Stimulated activated CD4-positive, alpha-beta T cell treated with anti-CD3 and anti-CD28 coated beads, Interleukin-4, amount 100 ng/mL, for 4 hours (primary cell): ENCODE measurements at regions not wholly inside any gene's neighbourhood (a gene's known extent, or its start where the extent isn't known, plus 50 kb on each side); places are given as distances from the start of the nearest gene placed in this dataset.

Experiments used
- DNase-seq, 2 experiments: peaks; one replicate each; pipeline ENCODE4 v3.0.0-alpha.2; 2020

DNA sequence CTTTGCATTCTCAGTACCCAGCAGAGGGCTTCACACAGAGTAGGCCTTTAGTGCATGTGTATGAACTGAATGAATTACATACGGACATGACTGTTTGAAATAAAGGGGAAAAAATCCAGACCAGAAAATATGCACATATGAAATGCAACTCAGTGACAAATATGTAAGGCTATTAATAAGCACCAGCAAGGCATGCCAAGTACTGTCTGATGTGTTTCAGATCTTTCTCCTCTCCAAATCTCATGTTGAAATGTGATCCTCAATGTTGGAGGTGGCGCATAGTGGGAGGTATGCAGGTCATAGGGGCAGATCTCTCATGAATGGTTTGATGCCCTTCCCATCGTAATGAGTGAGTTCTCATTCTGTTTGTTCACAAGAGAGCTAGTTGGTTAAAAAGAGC is 87.3 kb upstream of the TOMM7 start:
- no peak for DNase-seq

DNA sequence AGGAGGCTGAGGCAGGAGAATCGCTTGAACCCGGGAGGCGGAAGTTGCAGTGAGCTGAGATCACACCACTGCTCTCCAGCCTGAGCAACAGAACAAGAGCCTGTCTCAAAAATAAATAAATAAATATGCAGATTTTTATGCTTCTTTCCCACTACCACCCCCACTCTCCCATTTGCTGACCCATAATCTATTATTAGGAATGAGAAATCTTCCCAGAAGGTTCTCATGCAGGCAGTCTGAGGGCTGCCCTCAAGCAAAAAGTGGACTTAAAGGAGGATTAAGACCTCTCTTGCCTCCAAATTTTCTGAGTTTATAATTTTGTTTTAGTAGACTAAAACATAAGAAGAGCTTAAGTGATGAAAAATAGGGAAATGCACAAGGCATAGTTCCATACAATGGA is 85.2 kb upstream of the TOMM7 start:
- DNase-seq: no peak

DNA sequence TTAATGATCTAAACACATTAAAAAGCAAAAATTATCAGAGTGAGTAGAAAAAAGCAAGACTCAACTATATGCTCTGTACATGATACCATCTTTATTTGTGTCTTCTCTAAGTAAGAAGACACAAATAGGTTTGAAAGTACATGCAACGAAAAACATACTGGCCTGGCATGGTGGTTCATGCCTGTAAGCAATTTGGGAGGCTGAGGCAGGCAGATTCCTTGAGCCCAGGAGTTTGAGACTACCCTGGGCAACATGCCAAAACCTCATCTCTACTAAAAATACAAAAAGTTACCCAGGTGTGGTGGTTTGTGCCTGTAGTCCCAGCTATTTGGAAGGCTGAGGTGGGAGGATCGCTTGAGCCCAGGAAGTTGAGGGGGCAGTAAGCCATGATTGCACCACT is 78.1 kb upstream of the TOMM7 start:
- no peak for DNase-seq

- no peak for DNase-seq
These were observed 77.5 kb upstream of the TOMM7 start for GRCh38 chr7:22900101-22900500.

GRCh38 chr7:22896917-22897316 is 74.3 kb upstream of the TOMM7 start:
- DNase-seq: no peak

GRCh38 chr7:22895828-22896165 is 73.1 kb upstream of the TOMM7 start:
- no peak for DNase-seq

DNA sequence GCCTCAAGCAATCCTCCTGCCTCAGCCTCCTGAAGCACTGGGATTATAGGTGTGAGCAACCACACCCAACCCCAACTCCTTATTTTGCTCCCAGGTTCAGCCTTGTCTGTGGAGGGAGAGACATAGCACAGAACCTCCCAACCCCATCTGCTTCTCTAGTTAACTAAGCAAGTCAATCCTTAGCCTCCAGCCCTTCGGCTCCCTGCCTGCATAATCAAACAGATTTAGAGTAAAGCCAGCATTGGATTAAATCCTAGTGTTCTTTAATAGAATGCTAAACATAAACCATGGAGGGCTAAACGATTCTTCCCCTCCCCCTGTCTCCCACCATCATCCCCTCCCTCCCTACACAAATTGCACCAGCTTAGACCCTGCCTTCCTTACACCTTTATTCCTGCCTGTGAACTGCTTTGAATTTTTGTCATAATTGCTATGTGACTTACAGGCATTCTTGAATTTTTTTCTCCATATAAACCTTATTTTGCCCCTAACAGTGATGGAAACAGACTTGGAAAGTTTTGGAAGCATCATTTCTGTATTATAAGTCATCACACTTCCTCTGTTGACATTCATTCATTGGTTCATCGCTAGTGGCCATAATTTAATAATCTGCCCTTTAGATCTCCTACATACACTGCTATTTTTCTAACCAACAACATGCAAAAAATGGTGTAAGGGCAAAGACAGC is 72.6 kb upstream of the TOMM7 start:
- no peak for DNase-seq

GRCh38 chr7:22894546-22894945 is 71.9 kb upstream of the TOMM7 start:
- no peak for DNase-seq

- no peak for DNase-seq
These were observed 68.1 kb upstream of the TOMM7 start for GRCh38 chr7:22890773-22891172.

DNA sequence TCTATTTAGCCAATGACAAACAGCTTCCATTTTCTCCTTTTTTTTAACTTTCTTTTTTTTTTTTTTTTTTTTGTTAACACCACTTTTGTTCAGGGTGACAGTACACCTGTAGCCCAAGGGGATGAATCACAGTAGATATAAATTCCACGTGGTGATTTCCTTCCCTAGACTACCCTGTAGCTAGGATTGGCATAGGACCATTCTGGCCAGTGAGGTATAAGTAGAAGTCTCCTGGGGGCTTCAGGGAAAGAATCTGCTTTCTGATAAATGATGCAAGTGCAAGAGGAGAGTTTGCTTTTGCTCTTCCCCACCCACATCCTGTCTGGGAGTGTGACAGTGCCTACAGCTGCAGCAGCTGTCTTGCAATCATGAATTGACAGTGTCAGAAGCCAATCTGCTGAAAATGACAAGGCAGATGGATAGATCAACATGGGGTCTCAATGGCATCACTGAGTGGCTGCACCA is 63.2 kb upstream of the TOMM7 start:
- DNase-seq: peak; percentile 42 to 74

DNA sequence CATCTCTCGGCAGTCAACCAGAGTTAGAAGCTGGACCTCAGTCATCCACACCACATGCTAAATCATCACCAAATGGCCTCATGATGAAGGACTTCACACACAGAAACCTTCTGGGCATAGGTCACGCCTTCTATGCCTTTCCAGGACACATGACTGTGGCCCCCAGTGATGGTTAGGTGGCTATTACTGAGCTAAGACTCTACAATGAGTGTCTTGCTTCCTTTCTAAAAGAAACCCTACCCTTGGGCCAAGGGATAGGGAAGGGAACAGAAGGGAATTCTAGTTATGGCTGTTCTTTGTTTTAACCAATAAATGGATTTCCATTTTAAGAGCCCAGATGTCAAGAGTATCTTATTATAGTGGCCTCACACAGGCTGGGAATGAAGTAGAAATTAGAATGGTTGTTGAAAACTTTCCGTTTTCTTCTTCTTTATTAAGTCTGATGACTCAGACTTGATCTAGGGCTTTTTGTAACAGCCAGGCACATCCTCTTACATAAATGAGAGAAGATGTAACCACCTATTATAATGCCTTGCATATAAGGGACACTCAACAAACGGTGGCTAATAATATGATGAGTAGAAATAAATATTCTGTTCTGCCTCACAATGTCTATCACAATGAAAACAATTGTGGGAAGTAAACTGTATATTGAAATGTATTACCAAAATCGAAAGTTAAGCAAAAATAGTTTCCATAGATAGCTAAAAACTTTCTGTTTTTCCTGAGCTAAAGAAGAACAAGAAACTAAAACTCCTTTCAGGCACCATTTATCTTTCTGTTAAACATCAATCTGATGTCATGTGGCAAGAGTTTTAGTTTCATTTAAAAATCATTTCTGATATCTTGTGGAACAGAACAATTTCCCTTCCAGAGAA is 62.5 kb upstream of the TOMM7 start:
- no peak for DNase-seq

GRCh38 chr7:22882106-22882505 is 59.5 kb upstream of the TOMM7 start:
- DNase-seq: no peak

GRCh38 chr7:22879709-22880306 is 57.2 kb upstream of the TOMM7 start:
- DNase-seq: no peak

GRCh38 chr7:22879280-22879679 is 56.6 kb upstream of the TOMM7 start:
- no peak for DNase-seq

DNA sequence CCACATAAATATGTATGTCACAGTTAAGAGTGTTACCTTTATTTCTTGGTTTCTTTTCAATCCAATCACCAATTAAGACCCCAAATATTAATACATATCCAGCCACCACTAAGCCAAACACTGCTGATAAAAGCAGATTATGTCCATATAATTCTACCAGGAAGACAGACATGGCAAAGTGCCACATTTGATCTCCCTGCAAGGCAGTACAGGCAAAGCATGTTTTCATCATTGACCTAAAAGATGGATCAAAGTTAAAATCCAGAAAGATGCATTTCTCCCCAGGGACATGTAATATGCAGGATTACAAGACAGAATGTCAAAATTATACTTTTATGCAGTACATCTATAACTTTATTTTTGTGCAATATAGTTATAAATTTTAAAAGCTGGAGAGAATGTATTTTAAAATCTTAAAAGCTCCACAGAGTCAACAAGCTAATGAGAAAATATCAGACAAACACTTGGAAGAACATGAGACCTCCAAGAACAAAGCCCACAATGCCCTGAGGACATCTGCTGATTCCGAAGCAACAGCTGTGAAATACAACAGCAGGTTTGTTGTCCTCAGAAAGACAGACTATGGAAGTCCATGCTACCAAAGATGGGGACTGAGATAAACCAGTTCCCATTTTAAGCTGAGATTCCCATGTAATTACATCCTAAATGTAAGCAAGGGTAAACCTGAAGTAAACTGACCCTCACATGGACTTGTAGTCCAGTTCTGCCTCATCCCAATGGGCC is 54.5 kb upstream of the TOMM7 start:
- DNase-seq: no peak

DNA sequence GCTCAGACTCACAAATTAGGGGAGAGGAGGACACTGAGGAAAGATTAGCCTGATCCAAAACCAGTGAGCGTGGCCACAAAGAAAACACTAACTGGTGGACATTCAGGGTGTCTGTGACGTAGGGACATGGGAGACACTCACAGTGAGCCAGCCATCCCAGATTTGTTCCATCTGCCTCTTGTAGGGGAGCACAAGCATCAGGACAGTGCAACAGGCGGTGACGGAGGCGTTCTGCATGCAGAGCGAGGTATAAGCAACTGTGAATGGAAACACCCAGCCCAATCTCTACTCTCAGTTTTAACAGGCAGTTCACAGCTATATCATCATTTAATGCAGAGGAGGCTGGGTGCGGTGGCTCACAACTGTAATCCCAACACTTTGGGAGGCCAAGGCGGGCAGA is 52.8 kb upstream of the TOMM7 start:
- no peak for DNase-seq

- no peak for DNase-seq
These were observed 52.3 kb upstream of the TOMM7 start for GRCh38 chr7:22874904-22875303.
